ENCODE measurements at regions not wholly inside any gene's neighbourhood (a gene's known extent, or its start where the extent isn't known, plus 50 kb on each side); places are given as distances from the start of the nearest gene placed in this dataset.

- no peak for DNase-seq (ENCODE audit: low read depth in 4 of 4, low spot score in 2 of 4)
These were observed 935.9 kb downstream of the GATA3 start for GRCh38 chr10:8990280-8990987.

GRCh38 chr10:8992009-8992408 lies 937.5 kb downstream of the GATA3 start:
- no peak for DNase-seq (ENCODE audit: low read depth in 4 of 4, low spot score in 2 of 4)

DNA sequence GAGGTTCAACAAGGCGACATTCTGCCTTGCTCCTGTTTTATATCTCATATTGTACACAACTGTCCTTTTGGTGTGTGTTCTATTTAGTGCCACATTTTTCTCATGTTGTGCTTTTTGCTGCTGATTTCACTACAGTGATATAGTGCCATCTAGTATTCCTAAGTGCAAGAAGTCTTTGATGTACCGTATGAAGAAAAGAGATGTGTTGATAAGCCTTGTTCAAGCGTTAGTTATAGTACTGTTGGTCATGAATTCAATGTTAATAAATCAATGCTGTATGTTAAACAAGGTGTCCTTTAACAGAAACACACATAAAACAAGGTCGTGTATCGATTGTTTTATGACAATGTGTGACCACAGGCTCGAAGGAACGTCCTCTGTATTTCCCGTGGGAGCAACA lies 939.4 kb downstream of the GATA3 start:
- DNase-seq (ENCODE audit: low read depth in 4 of 4, low spot score in 2 of 4): no peak

- DNase-seq (ENCODE audit: low read depth in 4 of 4, low spot score in 2 of 4): no peak
These were observed 944.3 kb downstream of the GATA3 start for GRCh38 chr10:8998751-8999150.

DNA sequence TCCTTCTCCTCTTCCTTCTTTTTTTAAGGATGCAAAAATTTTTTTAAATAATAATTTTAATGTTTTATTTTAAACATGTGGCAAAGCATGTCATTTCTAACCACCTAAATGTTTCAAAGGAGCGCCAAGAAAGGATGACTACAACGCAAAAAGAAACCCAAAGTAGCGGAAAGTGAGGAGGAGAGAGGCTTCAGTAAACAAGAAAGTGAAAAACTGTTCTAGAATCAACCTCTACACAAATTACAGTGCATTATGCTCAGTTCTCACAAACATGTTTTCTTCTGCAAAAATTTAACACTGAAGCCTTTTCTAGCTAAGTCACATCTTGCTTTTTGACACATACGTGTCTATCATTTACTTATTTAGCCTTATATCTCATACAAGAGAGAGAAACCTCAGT lies 948.6 kb downstream of the GATA3 start:
- no peak for DNase-seq (ENCODE audit: low read depth in 4 of 4, low spot score in 2 of 4)

- no peak for DNase-seq (ENCODE audit: low read depth in 4 of 4, low spot score in 2 of 4)
These were observed 950.2 kb downstream of the GATA3 start for GRCh38 chr10:9004736-9005135.

GRCh38 chr10:9009505-9009904 lies 955.0 kb downstream of the GATA3 start:
- no peak for DNase-seq (ENCODE audit: low read depth in 4 of 4, low spot score in 2 of 4)

GRCh38 chr10:9010093-9010492 lies 955.6 kb downstream of the GATA3 start:
- no peak for DNase-seq (ENCODE audit: low read depth in 4 of 4, low spot score in 2 of 4)

GRCh38 chr10:9010931-9011670 lies 956.6 kb downstream of the GATA3 start:
- DNase-seq (ENCODE audit: low read depth in 4 of 4, low spot score in 2 of 4): no peak

DNA sequence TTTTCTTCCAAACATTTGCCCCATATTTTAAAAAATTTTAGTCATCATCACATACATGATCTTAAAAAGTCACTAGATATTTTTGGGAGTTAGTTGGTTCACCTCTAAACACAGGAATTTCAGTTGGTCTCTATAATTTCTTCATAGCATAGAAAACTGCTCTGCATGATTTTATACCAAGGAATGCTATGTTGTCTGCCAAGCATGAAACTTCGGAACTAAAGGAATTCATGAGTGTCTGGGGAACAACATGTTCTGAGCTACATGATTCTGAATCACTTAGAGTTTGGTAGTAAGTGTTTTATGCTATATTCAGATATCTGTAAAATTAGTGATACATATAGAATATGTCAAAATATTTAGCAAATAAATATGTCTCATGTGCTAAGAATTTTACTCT lies 957.8 kb downstream of the GATA3 start:
- DNase-seq (ENCODE audit: low read depth in 4 of 4, low spot score in 2 of 4): no peak

DNA sequence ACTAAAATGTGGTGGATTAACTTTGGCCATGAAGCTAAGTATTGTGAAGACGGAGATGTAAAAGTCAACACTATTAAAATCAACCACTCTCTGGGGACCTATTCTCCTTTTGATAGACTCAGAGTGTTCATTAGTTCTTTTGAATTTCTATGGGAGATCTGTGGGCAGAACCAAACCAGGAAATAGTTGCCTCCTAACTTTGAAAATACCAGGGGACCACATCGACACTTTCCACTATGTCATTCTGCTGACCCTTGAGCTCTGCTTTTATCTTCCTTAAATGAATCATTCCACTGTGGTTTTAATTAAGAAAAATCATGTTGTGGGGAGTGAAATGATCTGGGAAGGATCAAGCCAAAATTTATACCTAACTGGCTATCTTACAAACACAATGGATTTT lies 960.5 kb downstream of the GATA3 start:
- no peak for DNase-seq (ENCODE audit: low read depth in 4 of 4, low spot score in 2 of 4)

GRCh38 chr10:9015447-9015846 lies 961.0 kb downstream of the GATA3 start:
- no peak for DNase-seq (ENCODE audit: low read depth in 4 of 4, low spot score in 2 of 4)

GRCh38 chr10:9016930-9017329 lies 962.4 kb downstream of the GATA3 start:
- DNase-seq (ENCODE audit: low read depth in 4 of 4, low spot score in 2 of 4): no peak

DNA sequence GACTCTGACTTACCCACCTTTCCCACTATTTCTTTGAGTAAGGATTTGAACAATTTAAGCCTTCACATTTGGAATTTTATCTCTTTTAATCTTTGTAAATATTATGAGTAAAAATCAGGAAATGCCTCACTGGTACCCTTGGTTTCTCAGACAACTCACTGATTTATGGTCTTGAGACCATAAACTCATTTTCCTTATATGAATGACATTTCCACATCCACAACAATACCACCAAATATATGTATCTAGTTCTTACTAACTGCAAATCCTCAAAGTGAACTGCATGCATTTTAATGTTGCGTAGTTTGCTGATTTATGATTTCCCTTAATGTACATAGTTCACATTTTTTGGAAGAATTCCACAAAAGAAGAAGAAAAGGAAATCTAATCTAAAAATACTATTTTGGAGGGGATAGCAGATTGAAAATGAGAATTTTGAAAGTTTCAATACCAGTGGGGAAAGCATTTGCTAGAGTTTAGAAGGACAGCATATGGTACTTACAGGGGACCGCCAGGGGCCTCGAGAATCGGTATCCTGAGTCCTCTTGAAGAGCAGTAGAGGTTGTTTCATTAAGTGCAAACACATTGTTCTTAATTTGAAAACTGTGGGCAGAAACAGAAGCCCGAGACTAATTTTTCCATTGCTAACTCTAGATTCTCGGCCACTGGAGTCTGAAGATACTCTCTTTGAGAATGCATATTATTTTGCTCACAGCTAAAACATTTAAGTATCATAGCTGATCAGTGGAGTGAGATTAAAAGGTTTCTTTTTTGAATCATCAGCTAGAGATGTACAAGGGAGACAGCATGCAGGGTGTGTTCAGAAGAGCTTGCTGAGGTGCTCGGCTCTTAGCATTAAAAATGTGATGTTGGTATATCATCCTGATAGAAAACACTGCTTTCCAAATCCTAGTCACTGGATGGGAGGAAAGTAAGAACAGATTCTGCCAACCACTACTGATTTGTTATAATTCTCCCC lies 964.0 kb downstream of the GATA3 start:
- DNase-seq (ENCODE audit: low read depth in 4 of 4, low spot score in 2 of 4): peak in 1 of 4 donors; percentile 9

- no peak for DNase-seq (ENCODE audit: low read depth in 4 of 4, low spot score in 2 of 4)
These were observed 968.7 kb downstream of the GATA3 start for GRCh38 chr10:9023206-9023605.

DNA sequence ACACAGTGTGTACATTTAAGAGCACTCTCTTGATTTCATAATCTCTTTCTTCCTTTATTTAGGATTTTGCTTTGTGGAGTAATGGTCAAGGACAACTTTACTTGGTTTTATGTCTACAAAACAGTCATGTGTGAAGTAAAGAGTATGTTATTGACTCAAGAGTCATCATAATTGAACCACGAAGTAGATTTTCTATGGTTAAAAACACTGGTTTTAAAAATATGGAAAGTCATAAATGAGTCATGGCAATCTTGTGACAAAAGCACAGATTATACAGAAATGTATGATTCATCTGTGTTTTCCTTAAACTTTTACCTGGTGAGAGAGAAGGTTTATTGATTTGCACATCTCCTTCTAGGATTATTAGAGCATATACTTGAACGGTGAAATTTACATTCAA lies 969.7 kb downstream of the GATA3 start:
- no peak for DNase-seq (ENCODE audit: low read depth in 4 of 4, low spot score in 2 of 4)

DNA sequence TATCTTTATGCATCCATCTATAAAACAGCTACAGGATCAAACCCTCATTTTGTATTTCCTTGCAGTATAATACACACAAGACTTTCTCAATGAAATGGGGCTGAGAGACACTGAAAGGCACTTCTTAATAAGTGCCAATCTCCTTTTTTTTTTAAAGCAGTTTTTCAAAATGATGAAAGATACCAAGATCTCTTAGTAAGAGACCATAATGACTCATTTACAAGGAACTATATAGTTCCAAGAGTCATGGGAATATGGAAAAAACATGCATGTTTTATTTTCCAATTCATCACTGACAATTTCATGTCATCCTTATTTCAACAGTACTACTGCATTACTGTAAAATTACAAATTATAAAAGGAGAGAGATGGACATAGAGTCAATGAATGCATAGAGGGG lies 973.7 kb downstream of the GATA3 start:
- DNase-seq (ENCODE audit: low read depth in 4 of 4, low spot score in 2 of 4): no peak

DNA sequence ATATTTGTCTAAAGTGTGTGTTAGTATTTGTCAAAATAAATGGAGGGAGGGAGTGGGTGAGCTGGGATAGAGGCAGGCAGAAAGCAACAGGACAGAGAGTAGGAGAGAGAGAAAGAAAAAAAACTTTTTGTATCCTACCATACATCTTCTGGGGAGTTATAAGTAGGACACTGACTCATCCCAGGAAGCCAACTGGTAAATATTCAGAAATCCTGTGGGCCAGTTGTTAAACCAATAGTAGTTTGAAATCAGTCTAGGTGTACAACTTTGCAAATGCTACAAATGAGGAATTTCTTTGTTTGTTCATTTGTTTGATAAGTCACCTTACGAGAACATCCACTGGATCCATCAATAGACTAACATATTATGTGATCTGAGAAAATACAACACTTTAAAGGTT lies 980.9 kb downstream of the GATA3 start:
- DNase-seq (ENCODE audit: low read depth in 4 of 4, low spot score in 2 of 4): no peak

DNA sequence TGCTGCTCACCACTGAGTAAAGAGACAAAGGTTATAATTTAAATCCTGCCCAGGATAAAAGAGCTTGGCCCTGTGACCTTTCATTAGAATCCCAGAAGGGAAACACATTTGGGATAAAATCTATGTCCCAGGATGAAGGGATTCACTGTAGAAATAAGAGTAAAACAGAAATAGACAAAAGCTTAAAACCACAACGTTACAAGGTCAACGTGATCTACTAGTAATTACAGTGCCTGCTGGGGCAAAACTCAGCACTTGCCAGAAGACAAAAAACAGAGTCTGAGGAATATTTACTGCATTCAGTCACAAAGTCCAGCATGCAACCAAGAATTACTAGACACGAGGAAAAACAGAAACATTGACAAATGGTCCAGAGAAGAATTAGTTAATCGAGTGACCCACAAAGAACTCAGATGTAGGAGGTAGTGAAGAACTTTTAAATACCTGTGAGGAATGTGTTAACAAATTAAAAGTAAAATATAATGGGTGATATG lies 982.3 kb downstream of the GATA3 start:
- no peak for DNase-seq (ENCODE audit: low read depth in 4 of 4, low spot score in 2 of 4)

DNA sequence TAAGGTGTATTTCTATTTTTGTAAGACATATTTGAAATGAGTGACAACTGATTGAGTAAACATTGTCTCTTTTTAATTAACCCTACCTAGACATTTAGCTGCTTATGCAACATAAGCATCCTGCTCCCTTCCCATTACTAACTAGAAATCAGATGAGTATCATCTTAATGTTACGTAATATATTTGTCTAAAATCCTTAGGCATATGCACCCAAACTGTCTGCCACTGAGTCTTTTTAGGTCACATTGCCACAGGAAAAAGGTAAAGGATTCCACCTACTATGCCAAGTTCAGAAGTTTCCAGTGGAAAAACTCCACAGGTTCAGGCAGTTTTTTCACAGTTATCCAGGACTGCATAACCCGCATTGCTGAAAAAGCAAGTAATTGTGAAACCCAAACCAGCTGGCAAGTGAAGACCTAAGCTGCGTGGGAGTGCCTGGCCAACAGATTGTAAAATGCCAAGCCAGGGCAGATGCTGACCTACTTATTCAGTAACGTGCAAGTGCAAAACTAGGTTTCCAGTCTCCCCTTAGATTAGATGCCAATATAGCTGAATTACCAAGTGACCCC lies 983.7 kb downstream of the GATA3 start:
- no peak for DNase-seq (ENCODE audit: low read depth in 4 of 4, low spot score in 2 of 4)

DNA sequence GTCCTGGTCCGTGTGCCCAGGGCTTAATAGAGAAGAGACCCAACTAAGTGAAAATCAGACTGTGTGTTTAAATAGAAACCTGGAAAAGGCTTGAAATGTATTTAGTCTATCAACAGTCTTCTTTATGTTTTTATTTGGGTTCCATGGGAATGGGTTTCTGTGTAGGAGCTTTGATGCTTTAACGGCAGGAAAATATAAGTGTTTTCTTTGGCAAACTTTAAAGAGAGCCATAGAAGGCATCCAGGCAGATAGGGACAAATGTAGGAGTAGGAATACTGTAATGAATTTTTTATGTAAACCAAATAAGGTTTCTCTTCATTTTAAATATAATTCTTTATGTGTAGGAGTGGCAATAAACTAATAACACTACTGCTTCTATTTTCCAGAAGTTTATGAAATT lies 989.0 kb downstream of the GATA3 start:
- DNase-seq (ENCODE audit: low read depth in 4 of 4, low spot score in 2 of 4): peak in 2 of 4 donors; percentile 51 to 52

Measured in left renal cortex interstitium (tissue), 4 donors.